IMR-90 (cell line): ENCODE measurements at regions not wholly inside any gene's neighbourhood (a gene's known extent, or its start where the extent isn't known, plus 50 kb on each side); places are given as distances from the start of the nearest gene placed in this dataset.

ENCODE experiments used
- ATAC-seq: fragments of 200-7000 bp; cut with Tn5 transposase; 2 replicates; pipeline ENCODE4 v1.9.1; 2020; ENCODE audit warnings: low read depth, mild to moderate bottlenecking, moderate library complexity
- BruUV-seq: library from RNA; stranded (reverse); fragments of 400-500 nt; replicated peaks from 2 replicates; lab custom pipeline; 2021; lab: Mats Ljungman, UMichigan
- CTCF ChIA-PET: fragments of 300-600 bp; formaldehyde crosslinking; extraction: SDS; loops from one replicate; lab custom pipeline; 2021; ENCODE audit warnings: antibody characterized with exemption; lab: Yijun Ruan, JAX
- POLR2A ChIA-PET: fragments of 300-600 bp; sonication (Branson Sonifier 250); formaldehyde crosslinking; loops from one replicate; lab custom pipeline; 2022; ENCODE audit warnings: antibody characterized with exemption; ENCODE audit not compliant: unreplicated experiment; lab: Charles Lee
- DNase-seq: peaks from one replicate; pipeline ENCODE4 v3.0.0; 2013
- H2AFZ ChIP-seq: replicated peaks from 2 replicates; pipeline ENCODE3; 2013; ENCODE audit warnings: low read length, mild to moderate bottlenecking; ENCODE audit not compliant: poor library complexity
- H2AK5ac ChIP-seq: 2 replicates; pipeline ENCODE4 v1.6.1; 2013; ENCODE audit warnings: low read depth, low read length, inconsistent platforms
- H2AK9ac ChIP-seq: replicated peaks from 2 replicates; pipeline ENCODE3; 2013; ENCODE audit warnings: mild to moderate bottlenecking, low read depth, low read length, moderate library complexity; ENCODE audit not compliant: poor library complexity
- H2BK120ac ChIP-seq: 2 replicates; pipeline ENCODE4 v1.6.1; 2013; ENCODE audit warnings: low read depth, low read length, inconsistent platforms
- H2BK15ac ChIP-seq: 3 replicates; pipeline ENCODE4 v1.6.1; 2013; ENCODE audit warnings: low read depth, low read length, inconsistent platforms
- H2BK20ac ChIP-seq: 2 replicates; pipeline ENCODE4 v1.6.1; 2013; ENCODE audit warnings: low read depth, mild to moderate bottlenecking, inconsistent platforms, low read length, moderate library complexity
- H2BK5ac ChIP-seq: 2 replicates; pipeline ENCODE4 v1.6.1; 2013; ENCODE audit warnings: mild to moderate bottlenecking, low read depth, low read length, inconsistent platforms; ENCODE audit not compliant: poor library complexity, severe bottlenecking
- H3K14ac ChIP-seq: replicated peaks from 2 replicates; pipeline ENCODE4 v1.6.1; 2013; ENCODE audit warnings: low read depth, low read length, inconsistent platforms
- H3K18ac ChIP-seq: 2 replicates; pipeline ENCODE4 v1.6.1; 2013; ENCODE audit warnings: low read depth, low read length, control low read depth
- H3K23ac ChIP-seq: 2 replicates; pipeline ENCODE4 v1.6.1; 2013; ENCODE audit warnings: low read depth, low read length, inconsistent platforms
- H3K27ac ChIP-seq: 2 replicates; pipeline ENCODE4 v1.5.1; 2013; ENCODE audit warnings: mild to moderate bottlenecking, control low read depth, low read length; ENCODE audit not compliant: insufficient read depth
- H3K27me3 ChIP-seq: 2 replicates; pipeline ENCODE4 v1.6.1; 2013; ENCODE audit warnings: low read length; ENCODE audit not compliant: control insufficient read depth, insufficient read depth
- H3K36me3 ChIP-seq: 2 replicates; pipeline ENCODE4 v1.6.1; 2013; ENCODE audit warnings: low read length, mixed read lengths; ENCODE audit not compliant: control insufficient read depth, insufficient read depth
- H3K4ac ChIP-seq: 2 replicates; pipeline ENCODE4 v1.6.1; 2013; ENCODE audit warnings: low read depth, low read length, inconsistent platforms
- H3K4me1 ChIP-seq: 2 replicates; pipeline ENCODE4 v1.6.1; 2013; ENCODE audit warnings: low read length, mixed read lengths; ENCODE audit not compliant: control insufficient read depth, insufficient read depth
- H3K4me2 ChIP-seq: 2 replicates; pipeline ENCODE4 v1.6.1; 2013; ENCODE audit warnings: low read depth, mild to moderate bottlenecking, control low read depth, low read length, moderate library complexity
- H3K4me3 ChIP-seq: 2 replicates; pipeline ENCODE4 v1.5.1; 2013; ENCODE audit warnings: low read depth, mild to moderate bottlenecking, control low read depth, low read length, moderate library complexity; ENCODE audit not compliant: insufficient read depth
- H3K56ac ChIP-seq: 2 replicates; pipeline ENCODE4 v1.6.1; 2013; ENCODE audit warnings: low read length, inconsistent platforms; ENCODE audit not compliant: insufficient read depth; ENCODE audit errors: extremely low read depth
- H3K79me1 ChIP-seq, 2 experiments: 2 replicates each; pipeline ENCODE4 v1.6.1; 2013; ENCODE audit warnings: low read length in 2 of 2, inconsistent platforms in 1 of 2, low read depth in 1 of 2
- H3K9ac ChIP-seq: 2 replicates; pipeline ENCODE4 v1.6.1; 2013; ENCODE audit warnings: low read depth, low read length, control low read depth
- H3K9me1 ChIP-seq: 2 replicates; pipeline ENCODE4 v1.6.1; 2013; ENCODE audit warnings: low read length, inconsistent platforms; ENCODE audit not compliant: insufficient read depth
- H3K9me3 ChIP-seq: 2 replicates; pipeline ENCODE4 v1.6.1; 2013; ENCODE audit warnings: low read length; ENCODE audit not compliant: control insufficient read depth, insufficient read depth
- H4K20me1 ChIP-seq: 2 replicates; pipeline ENCODE4 v1.6.1; 2013; ENCODE audit warnings: low read length, inconsistent platforms; ENCODE audit not compliant: insufficient read depth
- H4K5ac ChIP-seq: 2 replicates; pipeline ENCODE4 v1.6.1; 2013; ENCODE audit warnings: mild to moderate bottlenecking, low read depth, low read length, control low read depth
- H4K8ac ChIP-seq, 2 experiments: 2 replicates each; pipeline ENCODE4 v1.6.1; 2013; ENCODE audit warnings: low read depth in 2 of 2, low read length in 2 of 2, control low read depth in 1 of 2, inconsistent platforms in 1 of 2
- H4K91ac ChIP-seq: 2 replicates; pipeline ENCODE4 v1.6.1; 2013; ENCODE audit warnings: low read depth, low read length, inconsistent platforms; ENCODE audit not compliant: insufficient read depth
- WGBS, 2 experiments: methylation state at CpG; one replicate each; pipeline versions ENCODE4 v1.1.5 to v1.1.7; 2013; ENCODE audit warnings: missing lambda C conversion rate in 2 of 2; ENCODE audit not compliant: insufficient read length in 1 of 2; ENCODE audit errors: extremely low coverage in 2 of 2; 5-methylcytosine and 5-hydroxymethylcytosine counted together
- dilution Hi-C: fragments of 300-500 bp; cut with HindIII; formaldehyde crosslinking; loops from one replicate; pipeline ENCODE4 v1.14.3; 2018; ENCODE audit warnings: low sequenced_read_pairs; ENCODE audit not compliant: unreplicated experiment
- in situ Hi-C: fragments of 300-500 bp; cut with MboI; formaldehyde crosslinking; loops from 3 replicates; pipeline ENCODE4 v1.14.3; 2019; ENCODE audit warnings: low sequenced_read_pairs, inconsistent platforms, mixed read lengths
- intact Hi-C: fragments of 100-400 bp; cut with micrococcal nuclease; formaldehyde crosslinking; loops from 2 replicates; pipeline ENCODE4 v1.10.0; 2022
- TF ChIP-seq, protein P1 (sequence below): conservative IDR thresholded peaks from 2 replicates; pipeline ENCODE4 v1.5.1; 2012; ENCODE audit warnings: mild to moderate bottlenecking, low read depth, low read length, improper control_type of control experiment

DNA sequence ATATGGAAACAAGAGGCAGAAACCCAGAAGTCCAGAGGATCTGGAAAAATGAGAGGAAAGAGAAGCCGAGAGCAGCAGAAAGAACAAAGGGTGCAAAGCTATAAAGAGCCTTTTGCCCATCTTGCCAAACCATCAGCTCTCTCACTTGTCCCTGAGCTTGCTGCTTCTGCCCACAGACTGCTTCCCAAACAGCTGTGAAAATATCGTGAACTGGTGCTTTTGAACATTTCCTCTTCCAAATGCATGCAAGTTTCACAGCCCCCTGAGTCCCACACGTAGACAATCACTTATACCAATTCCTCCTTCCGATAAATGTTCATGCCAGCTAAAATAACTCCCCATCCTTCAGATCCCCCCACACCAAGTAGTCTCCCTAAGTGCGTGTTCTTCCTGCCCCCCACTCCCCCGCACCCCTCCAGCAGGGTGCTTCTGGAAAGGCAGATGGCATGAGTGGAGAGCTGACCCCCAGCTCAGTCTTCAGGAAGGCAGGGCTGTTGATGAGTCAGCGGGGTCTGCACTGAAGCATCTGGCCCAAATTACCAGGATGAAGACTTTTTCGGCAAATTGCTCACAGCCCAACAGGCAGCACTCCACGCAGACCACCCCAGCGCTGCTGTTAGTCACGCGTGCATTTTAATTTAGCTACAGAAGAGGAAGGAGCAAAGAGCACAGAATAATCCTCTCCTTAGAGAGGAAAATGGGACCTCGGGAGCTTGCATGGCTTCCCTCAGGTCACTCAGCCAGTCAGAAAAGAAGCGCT lies 76.1 kb upstream of the KCNMA1 start:
- intact Hi-C loops = loop anchor here (5.0 to 10.0 kb wide), 3 partner anchors 179 to 461 kb away; no protein-coding TSS in a partner anchor
- H3K14ac ChIP-seq = no peak overlapping the region
- peaks cover 6% of the 10 kb centered on the region; the same call in 1 of the 2 replicates for H3K27me3 ChIP-seq
- no peaks in the 10 kb centered on the region for H4K20me1 ChIP-seq
- ChIA-PET POLR2A (no interaction called here), CTCF (interaction anchor here (0.6 to 1.6 kb wide), 2 partner anchors 43 to 541 kb away, joined by 3 read pairs; no protein-coding TSS in a partner anchor)
- H2BK120ac ChIP-seq = no peak overlapping the region
- H3K4me2 ChIP-seq = no peak overlapping the region
- H4K91ac ChIP-seq = no peak overlapping the region
- 68% methylated on average over 8 of the region's 14 CpGs; no CpG with 5 or more reads in 1 of the 2 experiments for WGBS, 2 experiments
- no peak overlapping the region for H2AFZ ChIP-seq
- no peaks in the 10 kb centered on the region for H3K9me3 ChIP-seq
- in situ Hi-C loops = loop anchor here (5.0 kb wide), 1 partner anchor 536 kb away; no protein-coding TSS in a partner anchor
- no peak overlapping the region for H2BK20ac ChIP-seq
- H3K4me3 ChIP-seq = no peak overlapping the region
- H3K36me3 ChIP-seq = no peaks in the 10 kb centered on the region
- no peak overlapping the region for H4K8ac ChIP-seq
- H2AK9ac ChIP-seq = no peak overlapping the region
- H2AK5ac ChIP-seq = no peak overlapping the region
- no peak overlapping the region for H3K4ac ChIP-seq
- H3K23ac ChIP-seq = no peak overlapping the region
- no peak overlapping the region for H3K27ac ChIP-seq
- no peak overlapping the region for H2BK15ac ChIP-seq
- TF ChIP-seq, protein P1, sequence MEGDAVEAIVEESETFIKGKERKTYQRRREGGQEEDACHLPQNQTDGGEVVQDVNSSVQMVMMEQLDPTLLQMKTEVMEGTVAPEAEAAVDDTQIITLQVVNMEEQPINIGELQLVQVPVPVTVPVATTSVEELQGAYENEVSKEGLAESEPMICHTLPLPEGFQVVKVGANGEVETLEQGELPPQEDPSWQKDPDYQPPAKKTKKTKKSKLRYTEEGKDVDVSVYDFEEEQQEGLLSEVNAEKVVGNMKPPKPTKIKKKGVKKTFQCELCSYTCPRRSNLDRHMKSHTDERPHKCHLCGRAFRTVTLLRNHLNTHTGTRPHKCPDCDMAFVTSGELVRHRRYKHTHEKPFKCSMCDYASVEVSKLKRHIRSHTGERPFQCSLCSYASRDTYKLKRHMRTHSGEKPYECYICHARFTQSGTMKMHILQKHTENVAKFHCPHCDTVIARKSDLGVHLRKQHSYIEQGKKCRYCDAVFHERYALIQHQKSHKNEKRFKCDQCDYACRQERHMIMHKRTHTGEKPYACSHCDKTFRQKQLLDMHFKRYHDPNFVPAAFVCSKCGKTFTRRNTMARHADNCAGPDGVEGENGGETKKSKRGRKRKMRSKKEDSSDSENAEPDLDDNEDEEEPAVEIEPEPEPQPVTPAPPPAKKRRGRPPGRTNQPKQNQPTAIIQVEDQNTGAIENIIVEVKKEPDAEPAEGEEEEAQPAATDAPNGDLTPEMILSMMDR = no peak
- peaks cover 7% of the 10 kb centered on the region; the same call in 1 of the 2 replicates for H3K9me1 ChIP-seq
- no peak overlapping the region for H3K18ac ChIP-seq
- ATAC-seq = no peak
- no peak overlapping the region for H3K56ac ChIP-seq
- no peak overlapping the region for H3K9ac ChIP-seq
- BruUV-seq = no TSS peak
- dilution Hi-C loops = no loop called here
- no peak overlapping the region for H2BK5ac ChIP-seq
- no peaks in the 10 kb centered on the region for H3K79me1 ChIP-seq
- H3K4me1 ChIP-seq = no peaks in the 10 kb centered on the region
- peak; percentile 51 for DNase-seq
- no peak overlapping the region for H4K5ac ChIP-seq
